GM18909 (cell line): ENCODE measurements at regions not wholly inside any gene's neighbourhood (a gene's known extent, or its start where the extent isn't known, plus 50 kb on each side); places are given as distances from the start of the nearest gene placed in this dataset.

Experiments used
- ATAC-seq: cut with Tn5 transposase; IDR thresholded peaks from one replicate; pipeline ENCODE4 v1.9.1; 2021; ENCODE audit warnings: mild to moderate bottlenecking; ENCODE audit not compliant: unreplicated experiment, poor library complexity

- ATAC-seq, result no peak
Observed at GRCh38 chr12:114958538-114958937, 274.6 kb upstream of the TBX3 start.

GRCh38 chr12:114957225-114957624 is 273.2 kb upstream of the TBX3 start:
- ATAC-seq, result no peak

DNA sequence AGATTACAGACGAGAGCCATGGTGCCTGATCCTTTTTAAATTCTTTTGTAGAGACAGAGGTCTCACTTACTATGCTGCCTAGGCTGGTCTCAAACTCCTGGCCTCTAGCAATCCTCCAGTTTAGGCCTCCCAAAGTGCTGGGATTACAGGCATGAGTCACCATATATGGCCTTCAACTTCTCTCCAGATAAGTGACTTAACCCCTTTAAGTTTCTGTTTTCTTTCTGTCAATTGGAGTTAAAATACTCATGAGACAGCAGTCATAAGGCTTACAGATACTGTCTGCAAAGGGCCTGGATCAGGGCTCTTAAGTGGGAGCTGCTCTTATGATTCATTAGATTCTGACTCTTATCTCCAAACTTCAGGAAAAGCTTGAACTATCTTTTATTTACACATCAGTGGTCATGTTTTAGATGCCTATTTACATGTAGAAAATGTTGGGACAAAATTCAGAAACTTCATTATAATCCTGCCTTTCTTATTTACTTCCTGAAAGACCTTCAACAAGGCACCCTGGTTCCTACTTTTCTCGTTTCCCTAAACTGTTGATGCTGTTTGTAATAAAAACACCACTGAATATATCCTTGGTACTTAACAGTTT is 271.5 kb upstream of the TBX3 start:
- no peak for ATAC-seq

- ATAC-seq, result no peak
Observed at GRCh38 chr12:114954511-114955055, 270.6 kb upstream of the TBX3 start.

GRCh38 chr12:114952573-114953271 is 268.7 kb upstream of the TBX3 start:
- ATAC-seq, result no peak

DNA sequence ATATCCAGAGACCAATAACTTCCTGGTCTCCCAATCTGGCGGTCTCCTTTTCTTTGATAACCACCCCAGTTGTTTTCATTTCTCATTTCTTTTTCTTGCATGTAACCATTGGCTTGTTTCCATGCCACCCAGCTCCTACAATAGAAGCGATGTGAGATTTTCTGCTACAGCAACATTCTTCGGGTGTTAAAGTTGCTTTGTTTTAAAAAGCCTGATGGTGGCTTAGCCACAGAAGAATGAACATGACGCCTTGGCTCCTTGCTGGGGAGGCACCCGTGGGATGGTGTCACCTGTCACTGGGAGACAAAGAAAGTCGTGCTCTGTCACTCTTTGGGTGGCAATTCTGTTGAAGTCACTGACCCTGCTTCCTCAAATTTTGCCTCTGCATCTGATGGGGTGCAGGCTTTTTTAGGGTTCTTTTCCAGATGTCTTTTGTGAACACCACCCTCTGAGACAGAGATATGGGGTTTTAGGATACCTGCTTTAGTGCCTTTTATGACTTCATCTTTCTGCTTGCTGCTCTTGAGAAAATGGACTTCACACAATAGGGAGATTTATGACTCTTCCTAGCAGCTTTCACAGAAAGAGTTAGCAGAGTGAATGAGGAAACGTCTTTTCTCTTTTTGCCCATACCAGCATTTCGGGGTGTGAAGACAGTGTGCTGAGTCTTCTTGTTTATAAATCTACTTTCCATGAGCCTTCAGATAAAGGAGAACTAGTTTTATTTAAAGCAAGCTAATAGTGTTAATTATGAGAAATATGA is 265.3 kb upstream of the TBX3 start:
- no peak for ATAC-seq

DNA sequence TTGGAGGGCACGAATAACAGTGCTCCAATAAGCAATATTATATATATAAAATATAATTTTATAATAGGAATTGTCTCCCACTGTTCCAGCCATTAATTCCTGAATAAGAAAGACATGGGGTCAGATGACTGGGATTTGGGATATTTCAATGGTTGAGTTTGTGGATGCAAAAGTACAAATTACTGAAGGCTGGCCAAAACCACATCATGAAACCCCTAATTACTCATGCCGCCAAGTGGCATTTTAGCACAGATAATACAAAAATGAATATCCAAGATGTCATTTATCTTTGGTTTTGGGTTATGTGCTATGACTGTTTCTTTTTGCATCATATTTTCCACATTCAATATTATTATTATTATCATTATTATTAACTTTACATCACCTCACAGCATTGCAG is 261.4 kb upstream of the TBX3 start:
- ATAC-seq, result no peak

GRCh38 chr12:114944736-114945135 is 260.8 kb upstream of the TBX3 start:
- ATAC-seq, result no peak

GRCh38 chr12:114943601-114944000 is 259.6 kb upstream of the TBX3 start:
- no peak for ATAC-seq

- ATAC-seq, result no peak
Observed at GRCh38 chr12:114938487-114939210, 254.7 kb upstream of the TBX3 start.

GRCh38 chr12:114936148-114937079 is 252.4 kb upstream of the TBX3 start:
- ATAC-seq, result no peak

GRCh38 chr12:114935658-114936057 is 251.7 kb upstream of the TBX3 start:
- no peak for ATAC-seq

DNA sequence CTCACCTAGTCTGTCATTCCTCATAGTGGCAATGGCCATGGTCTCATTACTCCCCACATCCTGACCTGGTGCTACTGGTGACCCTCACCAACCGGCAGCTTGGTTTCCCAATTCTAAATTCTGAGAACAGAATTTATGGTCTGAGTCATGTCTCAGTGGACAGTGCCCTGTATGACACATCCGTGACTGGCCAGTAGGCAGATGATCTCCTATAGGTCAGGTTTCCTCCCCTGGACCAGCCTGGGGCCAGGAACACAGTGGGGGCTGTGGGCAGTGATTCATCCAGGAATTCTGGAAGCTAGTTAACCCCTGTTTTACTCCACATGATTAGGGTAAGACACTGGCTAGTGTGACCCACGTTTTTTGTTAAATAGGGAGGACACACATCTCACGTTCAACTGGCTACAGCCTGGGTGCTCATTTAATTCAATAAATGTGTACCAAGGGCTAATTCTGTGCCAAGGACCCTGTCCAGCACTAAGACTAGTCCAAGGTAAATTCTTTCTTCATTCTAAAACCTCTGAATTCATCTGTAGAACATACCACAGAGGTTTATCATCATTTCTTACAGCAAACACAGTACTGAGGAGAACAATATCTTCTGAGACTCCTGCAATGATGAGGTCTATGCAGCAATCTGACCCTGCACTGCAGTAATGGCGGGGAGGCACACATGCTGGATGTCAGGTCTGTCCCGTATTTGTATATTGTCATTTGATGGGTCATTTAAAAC is 249.6 kb upstream of the TBX3 start:
- ATAC-seq, result no peak

- no peak for ATAC-seq
Observed at GRCh38 chr12:114932806-114933205, 248.8 kb upstream of the TBX3 start.

DNA sequence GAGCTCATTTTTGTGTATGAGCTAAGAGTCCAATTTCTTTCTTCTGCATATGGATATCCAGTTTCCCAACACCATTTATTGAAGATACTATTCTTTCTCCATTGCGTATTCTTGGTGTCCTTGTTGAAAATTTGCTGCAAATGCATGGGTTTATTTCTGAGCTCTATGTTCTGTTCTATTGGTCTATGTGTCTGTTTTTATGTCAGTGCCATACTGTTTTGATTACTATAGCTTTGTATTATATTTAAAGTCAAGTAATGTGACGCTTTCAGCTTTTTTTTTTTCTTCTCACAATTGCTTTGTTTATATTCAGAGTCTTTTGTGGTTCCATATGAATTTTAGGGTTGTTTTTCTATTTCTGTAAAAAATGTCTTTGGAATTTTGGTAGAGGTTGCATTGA is 247.1 kb upstream of the TBX3 start:
- ATAC-seq, result no peak

DNA sequence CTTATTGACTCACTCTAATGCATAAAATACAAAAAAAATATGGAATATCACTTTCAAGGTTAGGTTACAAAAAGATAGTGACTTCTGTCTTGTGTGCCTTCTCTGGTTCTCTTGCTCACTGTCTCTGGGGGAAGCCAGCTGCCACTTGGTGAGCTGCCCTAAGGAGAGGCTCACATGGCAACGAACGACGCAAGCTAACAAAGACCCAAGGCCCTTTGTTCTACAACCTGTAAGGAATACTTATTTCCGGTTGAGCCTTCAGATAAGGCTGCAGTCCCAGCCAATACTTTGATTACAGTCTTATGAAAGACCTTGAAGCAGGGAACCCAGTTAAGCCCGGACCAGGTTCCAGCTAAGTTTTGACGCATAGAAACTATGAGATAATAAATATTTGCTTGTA is 242.4 kb upstream of the TBX3 start:
- ATAC-seq, result no peak

GRCh38 chr12:114924946-114925475 is 241.0 kb upstream of the TBX3 start:
- ATAC-seq, result no peak

- ATAC-seq, result no peak
Observed at GRCh38 chr12:114921781-114922180, 237.8 kb upstream of the TBX3 start.
